ENCODE measurements at regions not wholly inside any gene's neighbourhood (a gene's known extent, or its start where the extent isn't known, plus 50 kb on each side); places are given as distances from the start of the nearest gene placed in this dataset.

DNA sequence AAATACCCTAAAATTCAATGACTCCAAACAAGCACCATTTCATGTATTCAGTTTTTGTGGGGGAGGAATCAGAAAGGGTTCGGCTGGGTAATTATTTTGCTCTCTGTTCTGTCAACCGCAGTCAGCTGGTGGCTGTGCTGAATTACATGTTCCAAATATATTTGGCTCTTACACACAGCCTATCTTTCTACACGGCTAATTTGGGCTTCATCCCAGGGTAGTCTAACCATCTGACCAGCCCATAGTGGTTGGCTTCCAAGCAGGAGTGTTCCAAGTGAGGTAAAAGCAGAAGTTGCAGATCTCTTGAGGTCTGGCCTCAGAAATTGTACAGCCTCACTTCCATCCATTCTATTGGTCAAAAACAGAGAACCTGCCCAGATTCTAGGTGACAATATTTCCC lies 760.8 kb upstream of the SEMA6D start:
- Histone ChIP-seq H3K36me3 (replicated peaks; ENCODE audit: insufficient read depth, low read length) (no peaks in the 10 kb centered on the region), H3K9ac (ENCODE audit: low read length) (no peak overlapping the region), H2AFZ (ENCODE audit: low read length) (no peak overlapping the region), H3K4me1 (ENCODE audit: low read length) (no peaks in the 10 kb centered on the region), H3K4me3 (ENCODE audit: low read length) (no peak overlapping the region), H3F3A (ENCODE audit: insufficient read depth, low read length) (no peaks in the 10 kb centered on the region), H3K4me2 (ENCODE audit: low read depth, low read length) (no peak overlapping the region), H4K20me1 (ENCODE audit: insufficient read depth, low read length) (no peaks in the 10 kb centered on the region), H3K27me3 (replicated peaks; ENCODE audit: insufficient read depth, low read length) (no peaks in the 10 kb centered on the region), H3K79me2 (ENCODE audit: low read length) (no peaks in the 10 kb centered on the region), H3K27ac (ENCODE audit: low read length) (no peak overlapping the region), H3K9me2 (replicated peaks; ENCODE audit: insufficient read depth, low read length) (no peaks in the 10 kb centered on the region), H3K9me3 (replicated peaks; ENCODE audit: insufficient read depth, low read length) (no peaks in the 10 kb centered on the region)
- TF ChIP-seq EZH2 (optimal IDR thresholded peaks at IDR 0.05; ENCODE audit: low read depth, low read length) (no peak), EZH2phosphoT487 (IDR thresholded peaks at IDR 0.05; ENCODE audit: low read length) (no peak)
- TF ChIP-seq, protein P1, sequence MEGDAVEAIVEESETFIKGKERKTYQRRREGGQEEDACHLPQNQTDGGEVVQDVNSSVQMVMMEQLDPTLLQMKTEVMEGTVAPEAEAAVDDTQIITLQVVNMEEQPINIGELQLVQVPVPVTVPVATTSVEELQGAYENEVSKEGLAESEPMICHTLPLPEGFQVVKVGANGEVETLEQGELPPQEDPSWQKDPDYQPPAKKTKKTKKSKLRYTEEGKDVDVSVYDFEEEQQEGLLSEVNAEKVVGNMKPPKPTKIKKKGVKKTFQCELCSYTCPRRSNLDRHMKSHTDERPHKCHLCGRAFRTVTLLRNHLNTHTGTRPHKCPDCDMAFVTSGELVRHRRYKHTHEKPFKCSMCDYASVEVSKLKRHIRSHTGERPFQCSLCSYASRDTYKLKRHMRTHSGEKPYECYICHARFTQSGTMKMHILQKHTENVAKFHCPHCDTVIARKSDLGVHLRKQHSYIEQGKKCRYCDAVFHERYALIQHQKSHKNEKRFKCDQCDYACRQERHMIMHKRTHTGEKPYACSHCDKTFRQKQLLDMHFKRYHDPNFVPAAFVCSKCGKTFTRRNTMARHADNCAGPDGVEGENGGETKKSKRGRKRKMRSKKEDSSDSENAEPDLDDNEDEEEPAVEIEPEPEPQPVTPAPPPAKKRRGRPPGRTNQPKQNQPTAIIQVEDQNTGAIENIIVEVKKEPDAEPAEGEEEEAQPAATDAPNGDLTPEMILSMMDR (IDR thresholded peaks at IDR 0.05; ENCODE audit: low read length), result no peak
- no peak for DNase-seq

DNA sequence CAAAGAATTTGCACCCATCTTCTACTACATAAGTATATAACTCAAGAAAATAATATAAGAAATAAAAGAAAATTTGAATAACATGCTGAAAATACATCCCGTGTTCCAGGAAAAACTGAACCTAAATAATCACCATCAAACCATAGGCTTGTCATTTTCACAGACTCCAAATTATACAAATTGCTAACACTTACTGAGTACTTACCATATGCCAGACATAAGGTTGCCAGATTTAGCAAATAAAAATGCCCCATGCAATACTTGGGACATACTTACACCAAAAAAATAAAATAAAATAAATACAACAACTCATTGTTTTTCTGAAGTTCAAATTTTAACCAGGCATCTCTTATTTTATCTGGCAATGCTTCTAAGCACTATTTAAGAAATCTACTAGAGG lies 760.4 kb upstream of the SEMA6D start:
- Histone ChIP-seq H3K36me3 (replicated peaks; ENCODE audit: insufficient read depth, low read length) (no peaks in the 10 kb centered on the region), H3K4me1 (ENCODE audit: low read length) (no peaks in the 10 kb centered on the region)

DNA sequence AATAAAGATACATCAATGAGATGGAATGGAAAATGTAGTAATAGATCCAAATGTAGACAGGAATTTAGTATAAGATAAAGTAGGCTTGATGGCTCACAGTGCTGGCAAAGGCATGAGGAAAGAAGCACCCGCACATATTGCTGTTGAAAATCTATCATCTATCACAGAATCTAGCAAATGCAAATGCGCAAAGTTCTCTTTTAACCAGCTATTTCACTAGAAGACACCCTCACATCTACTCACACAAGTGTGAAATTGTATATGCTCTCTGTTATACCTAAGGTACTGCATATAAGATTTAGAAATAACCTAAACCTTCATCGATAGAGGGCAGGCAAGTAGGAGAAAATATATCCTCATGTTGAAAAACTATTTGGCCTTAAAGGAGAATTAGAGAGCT lies 756.7 kb upstream of the SEMA6D start:
- H3F3A ChIP-seq (ENCODE audit: insufficient read depth, low read length), result no peaks in the 10 kb centered on the region
- H3K27me3 ChIP-seq (replicated peaks; ENCODE audit: insufficient read depth, low read length), result no peaks in the 10 kb centered on the region
- H3K4me2 ChIP-seq (ENCODE audit: low read depth, low read length), result no peak overlapping the region
- no peak overlapping the region for H3K4me3 ChIP-seq (ENCODE audit: low read length)
- H3K36me3 ChIP-seq (replicated peaks; ENCODE audit: insufficient read depth, low read length), result no peaks in the 10 kb centered on the region
- H3K79me2 ChIP-seq (ENCODE audit: low read length), result no peaks in the 10 kb centered on the region
- no peaks in the 10 kb centered on the region for H3K9me2 ChIP-seq (replicated peaks; ENCODE audit: insufficient read depth, low read length)
- no peak overlapping the region for H2AFZ ChIP-seq (ENCODE audit: low read length)
- no peak overlapping the region for H3K27ac ChIP-seq (ENCODE audit: low read length)
- H3K4me1 ChIP-seq (ENCODE audit: low read length), result no peaks in the 10 kb centered on the region
- H3K9ac ChIP-seq (ENCODE audit: low read length), result no peak overlapping the region
- no peaks in the 10 kb centered on the region for H3K9me3 ChIP-seq (replicated peaks; ENCODE audit: insufficient read depth, low read length)
- no peak for TF ChIP-seq EZH2 (optimal IDR thresholded peaks at IDR 0.05; ENCODE audit: low read depth, low read length)
- TF ChIP-seq EZH2phosphoT487 (IDR thresholded peaks at IDR 0.05; ENCODE audit: low read length), result no peak
- TF ChIP-seq, protein P1 (IDR thresholded peaks at IDR 0.05; ENCODE audit: low read length), result no peak
- no peaks in the 10 kb centered on the region for H4K20me1 ChIP-seq (ENCODE audit: insufficient read depth, low read length)
- DNase-seq, result no peak

More for the DNA sequence above, 760.4 kb upstream of the SEMA6D start:
- DNase-seq, result no peak
- no peak overlapping the region for H3K4me2 ChIP-seq (ENCODE audit: low read depth, low read length)
- no peaks in the 10 kb centered on the region for H3K79me2 ChIP-seq (ENCODE audit: low read length)
- no peaks in the 10 kb centered on the region for H3K9me2 ChIP-seq (replicated peaks; ENCODE audit: insufficient read depth, low read length)
- no peaks in the 10 kb centered on the region for H3F3A ChIP-seq (ENCODE audit: insufficient read depth, low read length)
- H3K27me3 ChIP-seq (replicated peaks; ENCODE audit: insufficient read depth, low read length), result no peaks in the 10 kb centered on the region
- no peak overlapping the region for H3K9ac ChIP-seq (ENCODE audit: low read length)
- no peak overlapping the region for H3K4me3 ChIP-seq (ENCODE audit: low read length)
- no peaks in the 10 kb centered on the region for H4K20me1 ChIP-seq (ENCODE audit: insufficient read depth, low read length)
- no peak overlapping the region for H3K27ac ChIP-seq (ENCODE audit: low read length)
- no peak for TF ChIP-seq EZH2phosphoT487 (IDR thresholded peaks at IDR 0.05; ENCODE audit: low read length)
- TF ChIP-seq, protein P1 (IDR thresholded peaks at IDR 0.05; ENCODE audit: low read length), result no peak
- TF ChIP-seq EZH2 (optimal IDR thresholded peaks at IDR 0.05; ENCODE audit: low read depth, low read length), result no peak
- no peaks in the 10 kb centered on the region for H3K9me3 ChIP-seq (replicated peaks; ENCODE audit: insufficient read depth, low read length)
- no peak overlapping the region for H2AFZ ChIP-seq (ENCODE audit: low read length)

Measured in MM.1S (cell line).